Breast epithelium (tissue), 3 donors: ENCODE measurements at regions not wholly inside any gene's neighbourhood (a gene's known extent, or its start where the extent isn't known, plus 50 kb on each side); places are given as distances from the start of the nearest gene placed in this dataset.

ENCODE experiments used
- CTCF ChIP-seq, 3 donors: fragments of 450-650 bp; IDR thresholded peaks; one replicate each; pipeline ENCODE4 v1.5.1; 2016 to 2017; ENCODE audit warnings: antibody characterized with exemption in 3 of 3, mild to moderate bottlenecking in 3 of 3, moderate library complexity in 3 of 3
- POLR2A ChIP-seq: fragments of 450-650 bp; IDR thresholded peaks from one replicate; pipeline ENCODE4 v1.6.1; 2016; ENCODE audit warnings: antibody characterized with exemption, mild to moderate bottlenecking, moderate library complexity
- POLR2AphosphoS5 ChIP-seq, 3 donors: sonication (generic); formaldehyde crosslinking; IDR thresholded peaks; one replicate each; pipeline ENCODE4 v1.6.1; 2017; ENCODE audit warnings: antibody characterized with exemption in 3 of 3

- TF ChIP-seq POLR2A (no peak), POLR2AphosphoS5 (IDR thresholded peaks at IDR 0.05) (no peak), CTCF (IDR thresholded peaks at IDR 0.05) (no peak)
These were observed 215.9 kb downstream of the IRS1 start for GRCh38 chr2:226583715-226584114.
